Tibial nerve (tissue), 3 donors: ENCODE measurements at regions not wholly inside any gene's neighbourhood (a gene's known extent, or its start where the extent isn't known, plus 50 kb on each side); places are given as distances from the start of the nearest gene placed in this dataset.

ENCODE experiments used
- CTCF ChIP-seq, 5 experiments: fragments of 200-600 bp in 3 of 5; fragments of 450-650 bp in 2 of 5; sonication (generic) in 3 of 5; IDR thresholded peaks; one replicate each; pipeline ENCODE4 v1.5.1; 2016 to 2019; ENCODE audit warnings: antibody characterized with exemption in 5 of 5, mild to moderate bottlenecking in 3 of 5, moderate library complexity in 2 of 5
- POLR2A ChIP-seq, 2 donors: fragments of 450-650 bp; IDR thresholded peaks; one replicate each; pipeline ENCODE4 v1.6.1; 2017; ENCODE audit warnings: antibody characterized with exemption in 2 of 2, mild to moderate bottlenecking in 2 of 2, moderate library complexity in 2 of 2

GRCh38 chr12:131491916-131492490 lies 218.9 kb upstream of the SFSWAP start:
- TF ChIP-seq CTCF (IDR thresholded peaks at IDR 0.05) = no peak
- no peak for TF ChIP-seq POLR2A (IDR thresholded peaks at IDR 0.05)
